ENCODE measurements at regions not wholly inside any gene's neighbourhood (a gene's known extent, or its start where the extent isn't known, plus 50 kb on each side); places are given as distances from the start of the nearest gene placed in this dataset.

- TF ChIP-seq, protein P1, sequence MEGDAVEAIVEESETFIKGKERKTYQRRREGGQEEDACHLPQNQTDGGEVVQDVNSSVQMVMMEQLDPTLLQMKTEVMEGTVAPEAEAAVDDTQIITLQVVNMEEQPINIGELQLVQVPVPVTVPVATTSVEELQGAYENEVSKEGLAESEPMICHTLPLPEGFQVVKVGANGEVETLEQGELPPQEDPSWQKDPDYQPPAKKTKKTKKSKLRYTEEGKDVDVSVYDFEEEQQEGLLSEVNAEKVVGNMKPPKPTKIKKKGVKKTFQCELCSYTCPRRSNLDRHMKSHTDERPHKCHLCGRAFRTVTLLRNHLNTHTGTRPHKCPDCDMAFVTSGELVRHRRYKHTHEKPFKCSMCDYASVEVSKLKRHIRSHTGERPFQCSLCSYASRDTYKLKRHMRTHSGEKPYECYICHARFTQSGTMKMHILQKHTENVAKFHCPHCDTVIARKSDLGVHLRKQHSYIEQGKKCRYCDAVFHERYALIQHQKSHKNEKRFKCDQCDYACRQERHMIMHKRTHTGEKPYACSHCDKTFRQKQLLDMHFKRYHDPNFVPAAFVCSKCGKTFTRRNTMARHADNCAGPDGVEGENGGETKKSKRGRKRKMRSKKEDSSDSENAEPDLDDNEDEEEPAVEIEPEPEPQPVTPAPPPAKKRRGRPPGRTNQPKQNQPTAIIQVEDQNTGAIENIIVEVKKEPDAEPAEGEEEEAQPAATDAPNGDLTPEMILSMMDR (IDR thresholded peaks at IDR 0.05): no peak
- no peaks in the 10 kb centered on the region for H3K4me1 ChIP-seq
- no peak for DNase-seq
- no peak overlapping the region for H3K4me3 ChIP-seq
- no peaks in the 10 kb centered on the region for H3K9me3 ChIP-seq
- intact Hi-C loops (cut with DNase I): no loop called here
- H3K27ac ChIP-seq: no peak overlapping the region
- ATAC-seq: no peak
- H3K27me3 ChIP-seq: no peaks in the 10 kb centered on the region
- H3K36me3 ChIP-seq: no peaks in the 10 kb centered on the region
Observed at GRCh38 chr9:73611032-73611431, 459.4 kb downstream of the ANXA1 start.

GRCh38 chr9:73613092-73613701 is 461.5 kb downstream of the ANXA1 start:
- ATAC-seq: no peak
- DNase-seq: no peak
- no peak overlapping the region for H3K27ac ChIP-seq
- no peaks in the 10 kb centered on the region for H3K9me3 ChIP-seq
- no peak overlapping the region for H3K4me3 ChIP-seq
- intact Hi-C loops (cut with DNase I): no loop called here
- no peaks in the 10 kb centered on the region for H3K4me1 ChIP-seq
- no peaks in the 10 kb centered on the region for H3K27me3 ChIP-seq
- H3K36me3 ChIP-seq: no peaks in the 10 kb centered on the region
- TF ChIP-seq, protein P1 (IDR thresholded peaks at IDR 0.05): no peak

DNA sequence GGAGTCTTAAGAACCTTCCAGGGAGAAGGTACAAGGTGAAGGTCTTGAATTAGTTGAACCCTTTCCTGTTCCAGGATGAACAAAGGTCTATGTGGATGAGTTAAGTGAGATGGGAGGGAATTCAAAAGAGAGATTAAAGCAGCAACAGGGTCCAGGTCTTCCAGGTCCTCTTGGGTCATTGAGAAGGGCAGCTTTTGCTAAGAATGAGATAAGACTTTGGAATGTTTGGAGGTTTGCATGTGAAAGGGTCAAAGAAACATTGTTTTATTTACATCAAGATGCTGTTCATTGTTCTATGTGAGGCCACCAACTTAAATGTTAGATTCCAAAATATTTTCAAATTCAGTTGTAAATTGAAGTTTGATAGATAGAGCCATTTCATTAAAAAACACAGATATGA is 463.9 kb downstream of the ANXA1 start:
- TF ChIP-seq, protein P1 (IDR thresholded peaks at IDR 0.05): no peak
- DNase-seq (no peak), ATAC-seq (no peak)
- H3K27me3 ChIP-seq: no peaks in the 10 kb centered on the region
- H3K4me1 ChIP-seq: no peaks in the 10 kb centered on the region
- H3K9me3 ChIP-seq: no peaks in the 10 kb centered on the region
- no peak overlapping the region for H3K27ac ChIP-seq
- intact Hi-C loops (cut with DNase I): no loop called here
- no peaks in the 10 kb centered on the region for H3K36me3 ChIP-seq
- no peak overlapping the region for H3K4me3 ChIP-seq

GRCh38 chr9:73617586-73617985 is 465.9 kb downstream of the ANXA1 start:
- TF ChIP-seq, protein P1 (IDR thresholded peaks at IDR 0.05): no peak

GRCh38 chr9:73640971-73641370 is 489.3 kb downstream of the ANXA1 start:
- H3K27ac ChIP-seq: no peak overlapping the region
- H3K36me3 ChIP-seq: no peaks in the 10 kb centered on the region
- no peaks in the 10 kb centered on the region for H3K4me1 ChIP-seq
- no peaks in the 10 kb centered on the region for H3K9me3 ChIP-seq
- intact Hi-C loops (cut with DNase I): no loop called here
- H3K27me3 ChIP-seq: no peaks in the 10 kb centered on the region
- TF ChIP-seq, protein P1 (IDR thresholded peaks at IDR 0.05): no peak
- H3K4me3 ChIP-seq: no peak overlapping the region
- DNase-seq: no peak
- no peak for ATAC-seq

More at GRCh38 chr9:73617586-73617985, 465.9 kb downstream of the ANXA1 start:
- H3K9me3 ChIP-seq: no peaks in the 10 kb centered on the region
- no peak overlapping the region for H3K27ac ChIP-seq
- DNase-seq (no peak), ATAC-seq (no peak)
- no peaks in the 10 kb centered on the region for H3K4me1 ChIP-seq
- H3K4me3 ChIP-seq: no peak overlapping the region
- no peaks in the 10 kb centered on the region for H3K27me3 ChIP-seq
- no peaks in the 10 kb centered on the region for H3K36me3 ChIP-seq
- intact Hi-C loops (cut with DNase I): no loop called here
